ENCODE measurements at regions not wholly inside any gene's neighbourhood (a gene's known extent, or its start where the extent isn't known, plus 50 kb on each side); places are given as distances from the start of the nearest gene placed in this dataset.

DNA sequence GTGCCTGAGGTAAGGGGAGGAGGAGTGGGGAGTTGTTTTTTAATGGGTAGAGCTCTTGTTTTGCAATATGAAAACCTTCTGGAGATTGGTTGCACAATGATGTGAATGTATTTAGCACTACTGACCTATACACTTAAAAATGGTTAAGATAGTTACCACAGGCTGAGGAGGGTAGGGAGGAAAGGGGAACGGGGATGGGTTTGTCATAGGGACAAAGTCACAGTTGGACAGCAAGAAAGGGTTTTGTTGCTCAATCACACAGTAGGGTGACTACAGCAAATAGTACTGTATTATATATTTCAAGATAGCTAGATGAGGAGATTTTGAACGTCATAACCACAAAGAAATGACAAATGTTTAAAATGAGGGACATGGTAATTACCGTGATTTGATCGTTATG lies 1562.4 kb downstream of the AACS start:
- no peaks in the 10 kb centered on the region; the same call in 1 of the 2 replicates for H3K27me3 Mint-ChIP-seq (ENCODE audit: low read depth)
- TF ChIP-seq MAX (CRISPR knock-in tag; IDR thresholded peaks at IDR 0.05) (no peak), ZNF317 (CRISPR knock-in tag; IDR thresholded peaks at IDR 0.05; ENCODE audit: borderline replicate concordance, low read depth) (no peak), RELA (CRISPR knock-in tag; IDR thresholded peaks at IDR 0.05; ENCODE audit: borderline replicate concordance) (no peak), ATF1 (CRISPR knock-in tag; IDR thresholded peaks at IDR 0.05) (no peak), SOX15 (CRISPR knock-in tag; IDR thresholded peaks at IDR 0.05) (no peak), CREB1 (CRISPR knock-in tag; IDR thresholded peaks at IDR 0.05) (no peak)
- TF ChIP-seq, protein P1, sequence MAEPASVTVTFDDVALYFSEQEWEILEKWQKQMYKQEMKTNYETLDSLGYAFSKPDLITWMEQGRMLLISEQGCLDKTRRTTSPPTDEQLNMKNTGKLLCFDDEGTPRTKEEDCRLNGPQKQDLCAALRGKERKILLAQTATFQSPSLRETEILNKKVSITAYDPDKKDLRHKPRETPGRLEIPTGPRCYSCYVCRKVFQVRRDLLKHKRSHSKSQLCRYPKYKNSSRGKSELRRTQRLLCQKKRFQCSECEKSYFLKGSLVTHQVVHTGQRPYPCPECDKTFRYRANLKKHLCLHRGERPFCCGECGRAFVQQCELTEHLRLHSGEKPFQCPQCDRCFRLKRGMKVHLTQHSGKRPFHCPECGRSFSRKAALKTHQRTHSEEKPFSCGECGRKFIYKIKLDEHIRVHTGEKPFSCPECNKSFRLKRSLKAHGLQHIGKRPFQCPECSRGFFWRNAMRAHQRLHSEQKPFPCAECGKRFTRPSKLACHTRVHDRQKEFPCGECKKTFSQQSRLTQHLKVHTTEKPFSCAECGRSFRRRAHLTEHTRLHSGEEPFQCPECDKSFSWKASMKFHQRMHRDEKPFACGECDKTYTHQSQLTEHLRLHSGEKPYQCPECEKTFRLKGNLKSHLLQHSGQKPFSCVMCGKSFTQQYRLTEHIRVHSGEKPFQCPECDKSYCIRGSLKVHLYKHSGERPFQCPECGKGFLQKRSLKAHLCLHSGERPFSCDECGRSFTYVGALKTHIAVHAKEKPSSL (CRISPR knock-in tag; conservative IDR thresholded peaks at IDR 0.05): no peak
- TF ChIP-seq, protein P2, sequence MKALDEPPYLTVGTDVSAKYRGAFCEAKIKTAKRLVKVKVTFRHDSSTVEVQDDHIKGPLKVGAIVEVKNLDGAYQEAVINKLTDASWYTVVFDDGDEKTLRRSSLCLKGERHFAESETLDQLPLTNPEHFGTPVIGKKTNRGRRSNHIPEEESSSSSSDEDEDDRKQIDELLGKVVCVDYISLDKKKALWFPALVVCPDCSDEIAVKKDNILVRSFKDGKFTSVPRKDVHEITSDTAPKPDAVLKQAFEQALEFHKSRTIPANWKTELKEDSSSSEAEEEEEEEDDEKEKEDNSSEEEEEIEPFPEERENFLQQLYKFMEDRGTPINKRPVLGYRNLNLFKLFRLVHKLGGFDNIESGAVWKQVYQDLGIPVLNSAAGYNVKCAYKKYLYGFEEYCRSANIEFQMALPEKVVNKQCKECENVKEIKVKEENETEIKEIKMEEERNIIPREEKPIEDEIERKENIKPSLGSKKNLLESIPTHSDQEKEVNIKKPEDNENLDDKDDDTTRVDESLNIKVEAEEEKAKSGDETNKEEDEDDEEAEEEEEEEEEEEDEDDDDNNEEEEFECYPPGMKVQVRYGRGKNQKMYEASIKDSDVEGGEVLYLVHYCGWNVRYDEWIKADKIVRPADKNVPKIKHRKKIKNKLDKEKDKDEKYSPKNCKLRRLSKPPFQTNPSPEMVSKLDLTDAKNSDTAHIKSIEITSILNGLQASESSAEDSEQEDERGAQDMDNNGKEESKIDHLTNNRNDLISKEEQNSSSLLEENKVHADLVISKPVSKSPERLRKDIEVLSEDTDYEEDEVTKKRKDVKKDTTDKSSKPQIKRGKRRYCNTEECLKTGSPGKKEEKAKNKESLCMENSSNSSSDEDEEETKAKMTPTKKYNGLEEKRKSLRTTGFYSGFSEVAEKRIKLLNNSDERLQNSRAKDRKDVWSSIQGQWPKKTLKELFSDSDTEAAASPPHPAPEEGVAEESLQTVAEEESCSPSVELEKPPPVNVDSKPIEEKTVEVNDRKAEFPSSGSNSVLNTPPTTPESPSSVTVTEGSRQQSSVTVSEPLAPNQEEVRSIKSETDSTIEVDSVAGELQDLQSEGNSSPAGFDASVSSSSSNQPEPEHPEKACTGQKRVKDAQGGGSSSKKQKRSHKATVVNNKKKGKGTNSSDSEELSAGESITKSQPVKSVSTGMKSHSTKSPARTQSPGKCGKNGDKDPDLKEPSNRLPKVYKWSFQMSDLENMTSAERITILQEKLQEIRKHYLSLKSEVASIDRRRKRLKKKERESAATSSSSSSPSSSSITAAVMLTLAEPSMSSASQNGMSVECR (CRISPR knock-in tag; IDR thresholded peaks at IDR 0.05; ENCODE audit: borderline replicate concordance): no peak
- DNase-seq (ENCODE audit: low spot score) (no peak), ATAC-seq (no peak)
- H3K4me1 Mint-ChIP-seq: no peaks in the 10 kb centered on the region
- no peak overlapping the region for H3K27ac Mint-ChIP-seq
- no peak overlapping the region for H3K4me3 Mint-ChIP-seq
- CTCF ChIA-PET: no interaction called here
- peaks cover 72% of the 10 kb centered on the region for H3K9me3 Mint-ChIP-seq
- POLR2A ChIA-PET: no interaction called here
- H3K36me3 Mint-ChIP-seq: peaks cover 61% of the 10 kb centered on the region

DNA sequence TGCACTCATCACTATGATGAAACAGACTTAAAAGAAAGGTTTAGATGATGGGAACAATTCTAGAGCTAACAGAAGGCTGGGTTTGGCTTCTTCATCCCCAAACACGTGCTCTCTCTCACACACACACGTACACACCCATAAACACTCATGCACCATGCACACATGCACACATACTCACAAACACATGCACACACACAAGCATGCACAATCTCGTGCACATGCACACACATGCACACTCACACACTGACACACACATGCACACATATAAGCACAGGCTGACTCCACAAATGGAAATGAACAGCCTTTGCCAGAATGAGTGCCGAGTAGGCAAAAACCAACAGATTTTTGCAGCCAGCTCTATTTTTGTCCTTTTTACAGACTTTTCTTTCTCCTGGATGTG lies 1571.6 kb downstream of the AACS start:
- Mint-ChIP-seq H3K9me3 (peaks cover 86% of the 10 kb centered on the region), H3K4me3 (no peak overlapping the region), H3K4me1 (no peaks in the 10 kb centered on the region), H3K36me3 (peaks cover 79% of the 10 kb centered on the region), H3K27me3 (ENCODE audit: low read depth) (peaks cover 7% of the 10 kb centered on the region), H3K27ac (no peak overlapping the region)
- TF ChIP-seq TEAD4 (CRISPR knock-in tag; IDR thresholded peaks at IDR 0.05) (no peak), SOX15 (CRISPR knock-in tag; IDR thresholded peaks at IDR 0.05) (no peak), ATF1 (CRISPR knock-in tag; IDR thresholded peaks at IDR 0.05) (no peak), IRF1 (CRISPR knock-in tag; IDR thresholded peaks at IDR 0.05) (no peak), PRRX2 (CRISPR knock-in tag; IDR thresholded peaks at IDR 0.05) (no peak), IRF2 (CRISPR knock-in tag; IDR thresholded peaks at IDR 0.05; ENCODE audit: borderline replicate concordance, low read depth) (no peak), ZBTB21 (CRISPR knock-in tag; IDR thresholded peaks at IDR 0.05; ENCODE audit: borderline replicate concordance) (no peak), HMGA2 (CRISPR knock-in tag; IDR thresholded peaks at IDR 0.05) (no peak), KAT7 (CRISPR knock-in tag; IDR thresholded peaks at IDR 0.05; ENCODE audit: borderline replicate concordance) (no peak), NFE2L1 (CRISPR knock-in tag; IDR thresholded peaks at IDR 0.05) (no peak), E2F1 (CRISPR knock-in tag; IDR thresholded peaks at IDR 0.05) (no peak), GRHL2 (CRISPR knock-in tag; IDR thresholded peaks at IDR 0.05; ENCODE audit: insufficient replicate concordance, severe bottlenecking) (no peak), NR2C2 (CRISPR knock-in tag; IDR thresholded peaks at IDR 0.05) (no peak)
- TF ChIP-seq, protein P3, sequence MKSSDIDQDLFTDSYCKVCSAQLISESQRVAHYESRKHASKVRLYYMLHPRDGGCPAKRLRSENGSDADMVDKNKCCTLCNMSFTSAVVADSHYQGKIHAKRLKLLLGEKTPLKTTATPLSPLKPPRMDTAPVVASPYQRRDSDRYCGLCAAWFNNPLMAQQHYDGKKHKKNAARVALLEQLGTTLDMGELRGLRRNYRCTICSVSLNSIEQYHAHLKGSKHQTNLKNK (CRISPR knock-in tag; IDR thresholded peaks at IDR 0.05): no peak
- TF ChIP-seq, protein P4, sequence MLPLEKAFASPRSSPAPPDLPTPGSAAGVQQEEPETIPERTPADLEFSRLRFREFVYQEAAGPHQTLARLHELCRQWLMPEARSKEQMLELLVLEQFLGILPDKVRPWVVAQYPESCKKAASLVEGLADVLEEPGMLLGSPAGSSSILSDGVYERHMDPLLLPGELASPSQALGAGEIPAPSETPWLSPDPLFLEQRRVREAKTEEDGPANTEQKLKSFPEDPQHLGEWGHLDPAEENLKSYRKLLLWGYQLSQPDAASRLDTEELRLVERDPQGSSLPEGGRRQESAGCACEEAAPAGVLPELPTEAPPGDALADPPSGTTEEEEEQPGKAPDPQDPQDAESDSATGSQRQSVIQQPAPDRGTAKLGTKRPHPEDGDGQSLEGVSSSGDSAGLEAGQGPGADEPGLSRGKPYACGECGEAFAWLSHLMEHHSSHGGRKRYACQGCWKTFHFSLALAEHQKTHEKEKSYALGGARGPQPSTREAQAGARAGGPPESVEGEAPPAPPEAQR (CRISPR knock-in tag; IDR thresholded peaks at IDR 0.05): no peak
- TF ChIP-seq, protein P5, sequence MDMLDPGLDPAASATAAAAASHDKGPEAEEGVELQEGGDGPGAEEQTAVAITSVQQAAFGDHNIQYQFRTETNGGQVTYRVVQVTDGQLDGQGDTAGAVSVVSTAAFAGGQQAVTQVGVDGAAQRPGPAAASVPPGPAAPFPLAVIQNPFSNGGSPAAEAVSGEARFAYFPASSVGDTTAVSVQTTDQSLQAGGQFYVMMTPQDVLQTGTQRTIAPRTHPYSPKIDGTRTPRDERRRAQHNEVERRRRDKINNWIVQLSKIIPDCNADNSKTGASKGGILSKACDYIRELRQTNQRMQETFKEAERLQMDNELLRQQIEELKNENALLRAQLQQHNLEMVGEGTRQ (CRISPR knock-in tag; IDR thresholded peaks at IDR 0.05): no peak
- TF ChIP-seq, protein P1 (CRISPR knock-in tag; conservative IDR thresholded peaks at IDR 0.05): no peak
- ChIA-PET CTCF (no interaction called here), POLR2A (no interaction called here)
- DNase-seq (ENCODE audit: low spot score) (no peak), ATAC-seq (no peak)
